PC-3 (cell line): ENCODE measurements at regions not wholly inside any gene's neighbourhood (a gene's known extent, or its start where the extent isn't known, plus 50 kb on each side); places are given as distances from the start of the nearest gene placed in this dataset.

ENCODE experiments used
- ATAC-seq: fragments of 200-7000 bp; cut with Tn5 transposase; 2 replicates; pipeline ENCODE4 v1.9.1; 2020; ENCODE audit warnings: mild to moderate bottlenecking, moderate library complexity
- BruUV-seq: library from RNA; stranded (reverse); fragments of 400-500 nt; replicated peaks from 2 replicates; lab custom pipeline; 2021; lab: Mats Ljungman, UMichigan
- CTCF ChIA-PET: fragments of 300-600 bp; sonication (Branson Sonifier 250); formaldehyde crosslinking; loops from one replicate; lab custom pipeline; 2022; ENCODE audit warnings: antibody characterized with exemption; lab: Charles Lee
- POLR2A ChIA-PET: fragments of 300-600 bp; sonication (Branson Sonifier 250); formaldehyde crosslinking; loops from one replicate; lab custom pipeline; 2022; ENCODE audit warnings: antibody characterized with exemption; ENCODE audit not compliant: unreplicated experiment; lab: Charles Lee
- DNase-seq: peaks from one replicate; pipeline ENCODE4 v3.0.0-alpha.2; 2015
- H2AFZ ChIP-seq: fragments of 300-600 bp; sonication (generic); 2 replicates; pipeline ENCODE4 v1.6.0; 2016; ENCODE audit warnings: antibody characterized with exemption, low read length
- H3F3A ChIP-seq: fragments of 300-600 bp; sonication (generic); one replicate; pipeline ENCODE4 v1.6.0; 2017; ENCODE audit warnings: antibody characterized with exemption, low read length, control low read depth, mild to moderate bottlenecking; ENCODE audit not compliant: unreplicated experiment
- H3K27ac ChIP-seq: fragments of 300-600 bp; sonication (generic); 2 replicates; pipeline ENCODE4 v1.5.1; 2016; ENCODE audit warnings: mild to moderate bottlenecking, low read length
- H3K27me3 ChIP-seq: fragments of 300-600 bp; sonication (generic); 2 replicates; pipeline ENCODE4 v1.6.1; 2016; ENCODE audit warnings: low read length, mixed read lengths
- H3K36me3 ChIP-seq: fragments of 300-600 bp; sonication (generic); 2 replicates; pipeline ENCODE4 v1.6.1; 2016; ENCODE audit warnings: low read depth, mixed run types, low read length, mixed read lengths
- H3K4me1 ChIP-seq: fragments of 300-600 bp; sonication (generic); 2 replicates; pipeline ENCODE4 v1.5.1; 2016; ENCODE audit warnings: low read length; ENCODE audit not compliant: insufficient read depth
- H3K4me2 ChIP-seq: fragments of 300-600 bp; sonication (generic); 2 replicates; pipeline ENCODE4 v1.6.0; 2016; ENCODE audit warnings: low read length
- H3K4me3 ChIP-seq: fragments of 300-600 bp; sonication (generic); 2 replicates; pipeline ENCODE4 v1.5.1; 2016; ENCODE audit warnings: mild to moderate bottlenecking, low read length, mixed read lengths
- H3K79me2 ChIP-seq: fragments of 300-600 bp; sonication (generic); 2 replicates; pipeline ENCODE4 v1.6.1; 2017; ENCODE audit warnings: low read length, mixed read lengths
- H3K9ac ChIP-seq: fragments of 300-600 bp; sonication (generic); 2 replicates; pipeline ENCODE4 v1.6.0; 2016; ENCODE audit warnings: mild to moderate bottlenecking, low read length
- H3K9me2 ChIP-seq: fragments of 300-600 bp; sonication (generic); replicated peaks from 2 replicates; pipeline ENCODE4 v1.6.1; 2016; ENCODE audit warnings: mixed run types, low read length, mixed read lengths
- H3K9me3 ChIP-seq: fragments of 300-600 bp; sonication (generic); 2 replicates; pipeline ENCODE4 v1.6.1; 2016; ENCODE audit warnings: low read length, mixed read lengths
- H4K20me1 ChIP-seq: fragments of 300-600 bp; sonication (generic); 2 replicates; pipeline ENCODE4 v1.6.1; 2016; ENCODE audit warnings: low read length, mixed read lengths
- CTCF ChIP-seq: fragments of 300-600 bp; sonication (generic); conservative IDR thresholded peaks from 2 replicates; pipeline ENCODE4 v1.5.1; 2017; ENCODE audit warnings: antibody characterized with exemption, low read depth, mild to moderate bottlenecking, low read length
- EZH2 ChIP-seq: fragments of 300-600 bp; sonication (generic); IDR thresholded peaks from one replicate; pipeline ENCODE4 v1.6.1; 2017; ENCODE audit warnings: antibody characterized with exemption, mild to moderate bottlenecking, low read length; ENCODE audit not compliant: unreplicated experiment
- EZH2phosphoT487 ChIP-seq: fragments of 300-600 bp; sonication (generic); IDR thresholded peaks from 2 replicates; pipeline ENCODE4 v1.6.1; 2018; ENCODE audit warnings: mild to moderate bottlenecking, antibody characterized with exemption, low read length, borderline replicate concordance
- intact Hi-C: fragments of 100-400 bp; cut with micrococcal nuclease; formaldehyde crosslinking; loops from 2 replicates; pipeline ENCODE4 v1.9.0; 2023

GRCh38 chr14:85180876-85181275 lies 349.1 kb upstream of the FLRT2 start:
- ATAC-seq (no peak), DNase-seq (no peak)
- BruUV-seq, result no TSS peak
- Histone ChIP-seq H3K9me2 (no peaks in the 10 kb centered on the region), H3K9me3 (peaks cover 14% of the 10 kb centered on the region), H3K79me2 (no peaks in the 10 kb centered on the region), H2AFZ (no peak overlapping the region), H3F3A (no peaks in the 10 kb centered on the region), H3K27ac (no peak overlapping the region), H3K4me3 (no peak overlapping the region), H3K27me3 (no peaks in the 10 kb centered on the region), H3K4me2 (no peak overlapping the region), H3K9ac (no peak overlapping the region), H3K4me1 (no peaks in the 10 kb centered on the region), H4K20me1 (no peaks in the 10 kb centered on the region), H3K36me3 (no peaks in the 10 kb centered on the region)
- CTCF ChIA-PET, result no interaction called here
- no peak for TF ChIP-seq CTCF
- TF ChIP-seq EZH2phosphoT487, result no peak
- TF ChIP-seq EZH2, result no peak
- intact Hi-C loops, result no loop called here
- POLR2A ChIA-PET, result no interaction called here

GRCh38 chr14:85182282-85182681 lies 347.7 kb upstream of the FLRT2 start:
- Histone ChIP-seq H2AFZ (no peak overlapping the region), H3K9me3 (peaks cover 14% of the 10 kb centered on the region), H3K4me1 (no peaks in the 10 kb centered on the region), H3F3A (no peaks in the 10 kb centered on the region), H3K27ac (no peak overlapping the region), H3K9me2 (no peaks in the 10 kb centered on the region), H3K9ac (no peak overlapping the region), H3K4me3 (no peak overlapping the region), H3K79me2 (no peaks in the 10 kb centered on the region), H4K20me1 (no peaks in the 10 kb centered on the region), H3K27me3 (no peaks in the 10 kb centered on the region), H3K36me3 (no peaks in the 10 kb centered on the region), H3K4me2 (no peak overlapping the region)
- no peak for TF ChIP-seq EZH2
- no peak for TF ChIP-seq CTCF
- no peak for TF ChIP-seq EZH2phosphoT487
- DNase-seq, result no peak
- BruUV-seq, result no TSS peak
- ATAC-seq, result no peak
- CTCF ChIA-PET, result no interaction called here
- intact Hi-C loops, result no loop called here
- POLR2A ChIA-PET, result no interaction called here

DNA sequence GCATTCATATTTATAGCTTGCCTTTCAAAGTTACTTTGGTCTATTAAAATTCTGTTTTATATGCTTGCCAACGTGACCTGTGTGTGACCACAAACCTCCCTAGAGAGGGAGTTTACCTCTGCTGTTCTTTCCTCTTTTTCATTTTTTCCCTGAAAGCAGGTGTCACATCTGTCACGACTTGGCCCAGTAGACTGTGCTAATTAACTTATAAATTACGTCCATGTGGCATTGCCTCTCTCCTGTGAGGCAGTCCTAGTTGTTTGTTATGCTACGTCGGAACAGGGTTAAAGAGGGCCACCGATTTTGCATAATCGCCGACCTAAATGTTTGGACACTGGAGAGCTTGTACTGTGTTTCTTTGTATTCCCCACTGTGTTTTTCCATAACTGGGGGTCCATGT lies 343.9 kb upstream of the FLRT2 start:
- Histone ChIP-seq H3K9me3 (peaks cover 5% of the 10 kb centered on the region; the same call in 1 of the 2 replicates), H4K20me1 (no peaks in the 10 kb centered on the region), H3K36me3 (no peaks in the 10 kb centered on the region), H3K79me2 (no peaks in the 10 kb centered on the region), H3K4me3 (no peak overlapping the region), H3F3A (no peaks in the 10 kb centered on the region), H3K27ac (no peak overlapping the region), H3K9me2 (no peaks in the 10 kb centered on the region), H2AFZ (no peak overlapping the region), H3K4me2 (no peak overlapping the region), H3K9ac (no peak overlapping the region), H3K4me1 (no peaks in the 10 kb centered on the region), H3K27me3 (no peaks in the 10 kb centered on the region)
- TF ChIP-seq EZH2phosphoT487 (no peak), EZH2 (no peak), CTCF (no peak)
- intact Hi-C loops, result no loop called here
- DNase-seq (no peak), ATAC-seq (no peak)
- CTCF ChIA-PET, result no interaction called here
- BruUV-seq, result no TSS peak
- POLR2A ChIA-PET, result no interaction called here
